ENCODE measurements at regions not wholly inside any gene's neighbourhood (a gene's known extent, or its start where the extent isn't known, plus 50 kb on each side); places are given as distances from the start of the nearest gene placed in this dataset.
"Not testable (repeated sequence)": the region's sequence is repeated elsewhere in the genome, so short reads cannot be mapped to it uniquely, and the experiment has no call there.

DNA sequence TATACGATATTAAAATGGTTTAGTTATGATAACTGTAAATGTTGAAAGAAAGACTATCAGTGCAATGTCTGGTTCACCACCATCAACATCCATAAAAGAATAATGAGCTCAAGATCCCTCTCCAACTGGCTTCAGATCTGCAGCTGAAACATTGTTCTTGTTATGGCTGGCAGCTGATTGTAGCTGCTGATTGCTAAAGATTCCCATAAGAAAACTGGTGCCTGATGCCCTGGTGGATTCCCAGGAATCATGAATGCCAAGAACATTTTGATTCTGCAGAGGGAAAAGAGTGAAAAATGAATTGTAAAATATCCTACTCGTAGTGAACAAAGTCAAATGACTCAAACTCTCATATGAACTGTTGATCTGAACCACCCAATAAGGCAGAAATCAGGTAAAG lies 1160.2 kb downstream of the EPHA7 start:
- H3K4me3 ChIP-seq (ENCODE audit: low read depth, low read length), result no peak overlapping the region
- no peak for DNase-seq (ENCODE audit: low read depth)
- TF ChIP-seq, protein P1, sequence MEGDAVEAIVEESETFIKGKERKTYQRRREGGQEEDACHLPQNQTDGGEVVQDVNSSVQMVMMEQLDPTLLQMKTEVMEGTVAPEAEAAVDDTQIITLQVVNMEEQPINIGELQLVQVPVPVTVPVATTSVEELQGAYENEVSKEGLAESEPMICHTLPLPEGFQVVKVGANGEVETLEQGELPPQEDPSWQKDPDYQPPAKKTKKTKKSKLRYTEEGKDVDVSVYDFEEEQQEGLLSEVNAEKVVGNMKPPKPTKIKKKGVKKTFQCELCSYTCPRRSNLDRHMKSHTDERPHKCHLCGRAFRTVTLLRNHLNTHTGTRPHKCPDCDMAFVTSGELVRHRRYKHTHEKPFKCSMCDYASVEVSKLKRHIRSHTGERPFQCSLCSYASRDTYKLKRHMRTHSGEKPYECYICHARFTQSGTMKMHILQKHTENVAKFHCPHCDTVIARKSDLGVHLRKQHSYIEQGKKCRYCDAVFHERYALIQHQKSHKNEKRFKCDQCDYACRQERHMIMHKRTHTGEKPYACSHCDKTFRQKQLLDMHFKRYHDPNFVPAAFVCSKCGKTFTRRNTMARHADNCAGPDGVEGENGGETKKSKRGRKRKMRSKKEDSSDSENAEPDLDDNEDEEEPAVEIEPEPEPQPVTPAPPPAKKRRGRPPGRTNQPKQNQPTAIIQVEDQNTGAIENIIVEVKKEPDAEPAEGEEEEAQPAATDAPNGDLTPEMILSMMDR (IDR thresholded peaks at IDR 0.05; ENCODE audit: low read depth, low read length, missing control alignments), result no peak

DNA sequence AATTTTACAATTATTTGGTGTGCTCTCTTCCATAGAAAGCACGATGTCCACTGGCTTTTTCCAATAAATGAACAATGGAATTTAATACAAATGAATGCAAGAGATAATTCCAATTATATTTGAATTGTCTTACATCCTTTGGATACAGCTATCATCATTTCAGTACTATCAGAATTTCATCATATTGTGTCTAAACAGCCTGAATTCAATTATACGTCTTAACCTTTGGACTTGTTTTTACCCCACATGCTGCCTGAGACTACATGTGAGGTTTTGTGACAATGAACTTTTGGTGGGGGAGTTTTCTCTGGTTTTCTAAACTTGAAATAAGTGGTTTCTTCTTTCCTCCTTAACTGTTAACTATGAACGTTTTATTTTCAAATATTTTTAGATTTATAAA lies 1176.0 kb downstream of the EPHA7 start:
- DNase-seq (ENCODE audit: low read depth), result no peak
- TF ChIP-seq, protein P1 (IDR thresholded peaks at IDR 0.05; ENCODE audit: low read depth, low read length, missing control alignments), result no peak
- no peak overlapping the region for H3K4me3 ChIP-seq (ENCODE audit: low read depth, low read length)

DNA sequence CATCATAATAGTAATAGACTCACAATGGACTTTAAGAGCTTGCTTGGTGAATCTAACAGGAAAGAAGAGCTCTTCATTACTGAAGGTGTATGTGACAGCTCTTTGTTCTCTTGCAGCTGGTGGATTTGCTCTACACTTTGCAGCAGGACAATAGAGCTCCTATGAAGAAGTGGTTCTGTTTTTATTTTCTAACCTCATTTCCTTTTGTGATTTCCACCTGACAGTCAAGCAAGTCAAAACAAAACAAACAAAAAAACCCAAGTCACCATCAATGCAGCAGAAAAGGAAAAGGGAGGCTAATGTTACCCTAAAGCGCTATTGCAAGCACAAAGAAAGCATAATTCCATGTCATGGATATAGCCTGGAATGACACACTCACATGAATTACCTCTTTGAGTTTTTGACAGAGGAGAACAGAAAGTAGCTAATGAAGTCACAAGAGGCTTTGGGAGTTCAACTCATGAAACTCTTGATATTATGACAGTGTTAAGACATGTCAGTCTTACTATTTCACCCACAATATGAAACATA lies 1188.1 kb downstream of the EPHA7 start:
- TF ChIP-seq, protein P1 (IDR thresholded peaks at IDR 0.05; ENCODE audit: low read depth, low read length, missing control alignments), result no peak
- DNase-seq (ENCODE audit: low read depth), result no peak
- no peak overlapping the region for H3K4me3 ChIP-seq (ENCODE audit: low read depth, low read length)

DNA sequence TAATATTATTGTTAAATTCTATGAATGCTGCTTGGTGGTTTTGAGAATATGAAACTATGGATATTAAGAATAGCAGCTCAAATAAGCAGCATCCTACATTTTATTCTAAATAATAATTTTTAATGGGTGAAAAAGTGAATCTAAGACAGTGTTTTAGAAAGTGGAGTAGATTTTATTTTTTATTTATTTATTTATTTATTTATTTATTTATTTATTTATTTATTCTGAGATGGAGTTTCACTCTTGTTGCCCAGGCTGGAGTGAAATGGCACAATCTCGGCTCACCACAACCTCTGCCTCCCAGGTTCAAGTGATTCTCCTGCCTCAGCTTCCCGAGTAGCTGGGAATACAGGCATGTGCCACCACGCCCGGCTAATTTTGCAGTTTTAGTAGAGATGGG lies 1199.4 kb downstream of the EPHA7 start:
- not testable (repeated sequence) for H3K4me3 ChIP-seq (ENCODE audit: low read depth, low read length); DNase-seq (ENCODE audit: low read depth)

DNA sequence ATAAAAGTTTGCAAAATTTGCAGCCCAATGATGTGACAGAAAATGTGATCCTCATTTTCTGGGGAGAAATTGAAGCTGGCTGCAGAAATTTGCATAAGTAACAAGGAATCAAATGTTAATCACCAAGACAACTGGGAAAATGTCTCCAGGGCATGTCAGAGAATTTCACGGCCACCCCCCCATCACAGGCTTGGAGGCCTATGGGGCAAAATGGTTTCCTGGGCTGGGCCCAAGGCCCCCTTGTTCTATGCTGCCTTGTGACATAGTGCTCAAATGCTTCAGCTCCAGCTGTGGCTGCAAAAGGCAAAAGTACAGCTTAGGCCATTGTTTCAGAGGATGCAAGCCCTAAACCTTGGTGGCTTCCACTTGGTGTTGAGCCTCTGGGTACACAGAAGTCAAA lies 1202.6 kb downstream of the EPHA7 start:
- TF ChIP-seq, protein P1 (IDR thresholded peaks at IDR 0.05; ENCODE audit: low read depth, low read length, missing control alignments), result no peak
- no peak overlapping the region for H3K4me3 ChIP-seq (ENCODE audit: low read depth, low read length)
- DNase-seq (ENCODE audit: low read depth), result no peak

DNA sequence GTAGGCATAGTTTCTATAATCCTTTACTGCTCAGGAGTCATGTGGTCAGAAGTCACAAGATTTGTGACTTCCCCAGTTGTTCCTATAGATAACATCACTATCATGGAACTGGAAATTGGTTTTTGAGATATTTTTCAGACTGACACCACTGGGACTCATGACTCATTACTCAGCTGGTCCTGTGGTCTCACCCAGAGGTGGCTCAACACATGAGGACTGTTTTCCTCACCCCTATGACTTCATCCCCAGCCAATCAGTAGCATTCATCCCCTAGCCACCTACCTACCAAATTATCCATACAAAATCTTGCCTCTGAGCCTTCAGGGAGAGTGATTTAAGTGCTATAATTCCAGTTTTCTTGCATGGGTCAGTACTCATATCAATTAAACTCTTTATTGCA lies 1217.7 kb downstream of the EPHA7 start:
- TF ChIP-seq, protein P1 (IDR thresholded peaks at IDR 0.05; ENCODE audit: low read depth, low read length, missing control alignments), result no peak
- no peak overlapping the region for H3K4me3 ChIP-seq (ENCODE audit: low read depth, low read length)
- no peak for DNase-seq (ENCODE audit: low read depth)

DNA sequence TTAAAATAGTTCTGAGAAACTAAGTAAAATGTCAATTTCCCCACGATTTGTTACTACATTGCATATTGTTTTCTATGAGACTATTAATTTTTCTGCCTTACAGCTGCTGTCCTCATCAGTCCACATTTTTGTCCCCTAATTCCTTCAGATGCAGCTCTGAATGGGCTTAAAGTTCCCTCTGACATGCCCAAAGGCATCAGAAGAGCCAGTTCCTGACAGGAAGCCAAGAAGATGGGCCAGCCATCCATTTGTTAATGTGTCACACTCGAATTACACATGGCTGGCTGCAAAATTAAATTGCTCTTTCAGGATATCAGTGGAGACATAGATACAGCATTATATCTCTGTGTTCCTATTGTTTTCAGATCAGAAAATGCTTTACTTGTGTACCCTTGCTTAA lies 1223.0 kb downstream of the EPHA7 start:
- H3K4me3 ChIP-seq (ENCODE audit: low read depth, low read length), result no peak overlapping the region
- TF ChIP-seq, protein P1 (IDR thresholded peaks at IDR 0.05; ENCODE audit: low read depth, low read length, missing control alignments), result no peak
- no peak for DNase-seq (ENCODE audit: low read depth)
